Epithelial cell of proximal tubule (primary cell): ENCODE measurements at regions not wholly inside any gene's neighbourhood (a gene's known extent, or its start where the extent isn't known, plus 50 kb on each side); places are given as distances from the start of the nearest gene placed in this dataset.

Experiments
- DNase-seq: peaks from one replicate; pipeline ENCODE4 v3.0.0-alpha.2; 2011; ENCODE audit warnings: low read depth
- H3K4me3 ChIP-seq: 2 replicates; pipeline ENCODE4 v1.5.1; 2011; ENCODE audit warnings: low read depth, mild to moderate bottlenecking, low read length
- TF ChIP-seq, protein P1 (sequence below): conservative IDR thresholded peaks from 2 replicates; pipeline ENCODE4 v1.5.1; 2012; ENCODE audit warnings: low read depth, mild to moderate bottlenecking, low read length

DNA sequence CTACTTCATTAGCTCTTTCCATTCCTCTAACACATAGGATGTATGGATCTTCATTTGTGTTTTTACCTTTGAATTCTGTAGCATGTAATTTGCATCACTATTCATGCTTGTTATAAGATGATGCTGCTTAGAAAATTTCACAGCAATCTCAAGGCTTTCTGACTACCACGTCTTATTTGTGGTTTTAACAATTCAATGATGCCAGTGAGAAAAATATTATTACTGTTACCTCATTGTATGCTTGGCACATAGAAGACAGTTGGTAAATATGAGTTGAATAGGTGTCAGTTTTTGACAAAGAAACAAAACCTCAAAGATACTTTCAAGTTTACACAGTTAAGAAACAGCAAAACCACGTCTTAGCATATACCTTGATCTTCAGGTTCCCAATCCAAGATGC, 428.6 kb downstream of the TFAP2A start:
- H3K4me3 ChIP-seq, result no peak overlapping the region
- TF ChIP-seq, protein P1, sequence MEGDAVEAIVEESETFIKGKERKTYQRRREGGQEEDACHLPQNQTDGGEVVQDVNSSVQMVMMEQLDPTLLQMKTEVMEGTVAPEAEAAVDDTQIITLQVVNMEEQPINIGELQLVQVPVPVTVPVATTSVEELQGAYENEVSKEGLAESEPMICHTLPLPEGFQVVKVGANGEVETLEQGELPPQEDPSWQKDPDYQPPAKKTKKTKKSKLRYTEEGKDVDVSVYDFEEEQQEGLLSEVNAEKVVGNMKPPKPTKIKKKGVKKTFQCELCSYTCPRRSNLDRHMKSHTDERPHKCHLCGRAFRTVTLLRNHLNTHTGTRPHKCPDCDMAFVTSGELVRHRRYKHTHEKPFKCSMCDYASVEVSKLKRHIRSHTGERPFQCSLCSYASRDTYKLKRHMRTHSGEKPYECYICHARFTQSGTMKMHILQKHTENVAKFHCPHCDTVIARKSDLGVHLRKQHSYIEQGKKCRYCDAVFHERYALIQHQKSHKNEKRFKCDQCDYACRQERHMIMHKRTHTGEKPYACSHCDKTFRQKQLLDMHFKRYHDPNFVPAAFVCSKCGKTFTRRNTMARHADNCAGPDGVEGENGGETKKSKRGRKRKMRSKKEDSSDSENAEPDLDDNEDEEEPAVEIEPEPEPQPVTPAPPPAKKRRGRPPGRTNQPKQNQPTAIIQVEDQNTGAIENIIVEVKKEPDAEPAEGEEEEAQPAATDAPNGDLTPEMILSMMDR, result no peak
- DNase-seq, result no peak

DNA sequence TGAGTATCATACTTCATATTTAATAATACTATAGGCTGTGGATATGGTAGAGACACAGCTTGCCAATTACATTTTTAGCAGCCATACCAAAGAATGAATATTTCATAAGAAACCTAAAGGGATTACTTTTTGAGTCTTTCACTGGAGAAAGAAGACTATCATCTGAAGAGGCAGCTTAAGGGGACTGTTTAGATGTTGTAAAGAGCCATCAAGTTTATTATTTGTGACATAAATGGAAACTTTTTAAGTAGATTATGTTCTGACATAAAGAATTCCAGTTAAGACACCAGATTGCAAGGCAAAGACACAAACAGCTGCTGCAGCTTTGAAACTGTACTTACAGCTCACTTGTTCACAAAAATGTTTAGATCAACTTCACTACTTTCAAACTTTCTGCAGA, 429.4 kb downstream of the TFAP2A start:
- DNase-seq, result no peak
- H3K4me3 ChIP-seq, result no peak overlapping the region
- TF ChIP-seq, protein P1, result no peak

DNA sequence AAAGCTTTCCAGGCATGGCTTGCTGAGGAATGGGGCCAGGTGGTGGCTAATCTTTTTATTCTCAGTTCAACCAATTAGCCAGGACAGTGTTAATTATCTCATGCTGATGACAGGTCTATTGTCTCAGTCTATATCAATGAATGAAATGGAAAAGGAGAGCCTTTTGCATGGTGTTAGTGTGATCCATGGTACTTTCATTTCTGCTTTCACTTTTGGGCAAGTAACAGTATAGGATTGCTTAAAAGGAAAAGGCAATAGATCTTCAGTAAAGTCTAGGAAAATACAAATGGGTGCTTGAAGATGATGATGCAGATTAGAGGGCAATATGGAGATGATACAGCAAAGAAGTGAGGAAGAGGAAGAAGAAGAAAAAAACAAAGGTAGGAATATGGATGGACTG, 430.3 kb downstream of the TFAP2A start:
- no peak for DNase-seq
- TF ChIP-seq, protein P1, result no peak
- H3K4me3 ChIP-seq, result no peak overlapping the region

DNA sequence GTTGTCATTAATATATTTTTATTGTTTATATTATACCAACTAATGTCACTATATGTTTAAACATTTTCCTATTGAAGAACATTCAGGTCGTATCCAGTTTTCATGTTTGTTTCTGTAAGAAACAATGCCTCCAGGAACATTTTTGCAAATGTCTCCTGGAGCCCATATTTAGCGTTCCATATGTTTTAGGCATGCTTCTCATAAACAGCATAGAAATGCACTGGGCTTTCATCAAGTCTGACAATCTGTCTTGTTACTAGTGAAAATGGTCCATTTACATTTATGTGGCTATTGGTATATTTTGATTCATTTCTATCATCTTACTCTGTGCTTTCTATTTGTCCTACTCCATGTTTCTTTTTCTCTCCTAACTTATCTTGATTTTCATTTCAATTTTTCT, 431.7 kb downstream of the TFAP2A start:
- no peak overlapping the region for H3K4me3 ChIP-seq
- TF ChIP-seq, protein P1, result no peak
- DNase-seq, result no peak

DNA sequence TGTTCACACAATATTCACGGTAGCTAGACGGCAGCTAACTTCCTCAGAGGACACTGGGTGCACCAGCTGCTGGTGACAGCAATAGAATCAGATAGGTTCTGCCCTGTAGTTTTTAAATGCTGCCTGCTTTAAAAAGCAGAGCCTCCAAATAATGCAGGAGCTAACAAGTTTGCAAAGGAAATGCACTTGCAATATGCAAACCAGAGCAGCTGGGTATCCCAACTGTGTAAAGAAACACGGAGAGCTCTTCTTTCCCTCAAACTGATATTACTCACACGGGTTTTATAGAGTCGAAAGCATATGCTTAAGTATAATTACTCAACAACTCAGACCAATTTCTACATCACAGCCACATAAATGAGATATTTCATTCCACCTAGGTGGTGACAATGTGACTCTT, 432.7 kb downstream of the TFAP2A start:
- no peak overlapping the region for H3K4me3 ChIP-seq
- TF ChIP-seq, protein P1, result no peak
- no peak for DNase-seq

DNA sequence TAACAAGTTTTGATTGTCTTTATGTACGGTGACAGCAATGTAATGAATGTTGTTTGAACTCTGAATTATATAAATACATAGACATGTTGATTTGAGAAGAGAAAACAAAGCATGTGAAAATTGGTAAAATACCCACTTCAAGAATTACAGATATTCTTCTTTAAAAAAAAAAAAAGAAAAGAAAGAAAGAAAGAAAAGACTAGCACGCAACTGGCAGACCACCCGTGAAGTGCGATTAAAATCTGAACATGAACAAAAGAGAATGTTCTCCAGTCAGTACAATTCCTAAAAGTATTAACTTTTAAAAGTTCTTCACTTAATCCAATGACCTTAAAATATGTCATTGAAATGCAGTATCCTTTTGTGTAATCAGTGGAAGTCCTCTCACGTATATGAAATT, 434.9 kb downstream of the TFAP2A start:
- TF ChIP-seq, protein P1, result no peak
- DNase-seq, result no peak
- no peak overlapping the region for H3K4me3 ChIP-seq

DNA sequence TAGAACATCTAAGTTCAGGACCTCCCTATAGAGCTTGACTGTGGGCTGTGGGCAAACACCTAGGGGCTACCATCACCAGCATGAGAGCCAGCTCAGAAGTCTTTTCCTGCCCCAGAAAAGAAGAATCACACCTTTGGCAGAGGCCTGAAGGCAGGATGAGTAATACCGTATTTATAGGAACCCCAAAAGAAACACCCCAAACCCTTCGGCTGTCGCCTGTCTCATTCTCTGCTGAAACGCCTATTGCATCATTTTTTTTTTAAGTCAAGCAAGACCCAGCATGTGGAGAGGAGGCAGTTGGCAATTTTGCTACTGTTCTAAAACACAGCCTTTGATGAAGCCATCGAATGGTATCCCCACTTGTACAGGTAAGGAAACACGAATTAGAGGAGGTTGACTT, 436.4 kb downstream of the TFAP2A start:
- TF ChIP-seq, protein P1, result no peak
- no peak for DNase-seq
- no peak overlapping the region for H3K4me3 ChIP-seq
